ENCODE measurements at regions not wholly inside any gene's neighbourhood (a gene's known extent, or its start where the extent isn't known, plus 50 kb on each side); places are given as distances from the start of the nearest gene placed in this dataset.

DNA sequence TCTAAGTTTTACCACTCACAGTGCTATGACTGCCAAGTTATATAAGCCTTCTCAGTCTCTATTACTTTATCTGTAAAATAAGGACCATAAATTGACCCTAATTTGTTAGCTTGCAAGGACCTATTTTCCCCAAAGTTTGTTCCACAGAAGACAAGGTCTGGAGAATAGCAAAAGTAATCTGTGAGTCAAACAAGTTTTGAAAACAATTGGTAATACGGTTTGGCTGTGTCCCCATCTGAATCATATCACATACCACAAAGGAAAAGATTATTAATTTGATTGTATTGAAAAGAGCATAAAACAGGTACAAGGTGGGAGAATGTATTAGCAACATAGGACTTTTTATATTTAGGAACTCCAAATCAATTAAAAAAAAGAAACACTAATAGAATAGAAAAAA, 124.0 kb upstream of the TARS1 start:
- Histone ChIP-seq H3K9me3 (ENCODE audit: control insufficient read depth, low read depth, low read length) (no peaks in the 10 kb centered on the region), H3K4me3 (ENCODE audit: low read length) (no peak overlapping the region), H3K36me3 (ENCODE audit: control insufficient read depth, low read depth, low read length) (no peaks in the 10 kb centered on the region), H3K27ac (ENCODE audit: low read length) (no peak overlapping the region), H3K9ac (ENCODE audit: low read length) (no peak overlapping the region), H3K4me1 (ENCODE audit: control insufficient read depth, low read depth, low read length) (peaks cover 6% of the 10 kb centered on the region), H3K27me3 (ENCODE audit: control insufficient read depth, insufficient read depth, low read length) (no peaks in the 10 kb centered on the region)

DNA sequence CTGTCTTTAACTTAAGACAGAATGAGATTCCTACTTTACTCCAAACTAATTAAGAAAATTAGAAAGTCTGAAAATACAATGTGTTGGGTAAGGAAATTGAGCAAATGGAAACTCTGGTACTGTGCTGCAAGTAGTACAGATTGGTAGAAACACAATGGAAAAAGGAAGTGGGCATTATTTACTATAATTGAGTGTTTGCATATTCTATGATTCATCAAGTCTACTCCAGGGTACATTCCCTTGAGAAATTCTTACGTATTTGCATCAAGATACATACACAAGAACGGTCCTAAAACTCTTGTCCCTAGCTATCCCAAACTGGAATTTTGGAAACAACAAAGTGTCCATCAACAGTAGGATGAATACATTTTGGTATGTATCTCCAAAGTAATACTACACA, 123.5 kb upstream of the TARS1 start:
- H3K27ac ChIP-seq (ENCODE audit: low read length) = no peak overlapping the region

DNA sequence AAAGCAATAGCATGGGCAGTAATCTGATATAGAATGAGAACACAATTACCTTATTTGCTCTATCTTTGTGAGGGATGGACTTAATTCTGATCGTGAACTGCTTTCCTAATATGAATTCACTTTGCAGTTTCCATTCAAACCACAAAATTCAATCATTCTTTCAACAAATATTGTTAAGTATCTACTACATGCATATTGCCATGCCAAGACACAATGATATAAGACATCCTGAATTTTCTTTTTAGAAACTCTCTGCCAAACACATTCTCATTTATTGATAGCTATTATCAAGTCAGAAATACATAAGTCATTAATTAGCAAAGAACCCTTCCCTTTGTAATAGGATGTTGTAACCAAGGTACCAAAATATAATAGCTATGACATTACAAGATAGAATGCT, 121.6 kb upstream of the TARS1 start:
- no peak overlapping the region for H3K4me3 ChIP-seq (ENCODE audit: low read length)
- H3K27me3 ChIP-seq (ENCODE audit: control insufficient read depth, insufficient read depth, low read length) = no peaks in the 10 kb centered on the region
- peaks cover 6% of the 10 kb centered on the region for H3K4me1 ChIP-seq (ENCODE audit: control insufficient read depth, low read depth, low read length)
- no peak overlapping the region for H3K9ac ChIP-seq (ENCODE audit: low read length)
- H3K9me3 ChIP-seq (ENCODE audit: control insufficient read depth, low read depth, low read length) = no peaks in the 10 kb centered on the region
- no peak overlapping the region for H3K27ac ChIP-seq (ENCODE audit: low read length)
- no peaks in the 10 kb centered on the region for H3K36me3 ChIP-seq (ENCODE audit: control insufficient read depth, low read depth, low read length)

More for the DNA sequence above, 123.5 kb upstream of the TARS1 start:
- H3K9me3 ChIP-seq (ENCODE audit: control insufficient read depth, low read depth, low read length) = no peaks in the 10 kb centered on the region
- H3K36me3 ChIP-seq (ENCODE audit: control insufficient read depth, low read depth, low read length) = no peaks in the 10 kb centered on the region
- peaks cover 6% of the 10 kb centered on the region for H3K4me1 ChIP-seq (ENCODE audit: control insufficient read depth, low read depth, low read length)
- H3K9ac ChIP-seq (ENCODE audit: low read length) = no peak overlapping the region
- H3K27me3 ChIP-seq (ENCODE audit: control insufficient read depth, insufficient read depth, low read length) = no peaks in the 10 kb centered on the region
- no peak overlapping the region for H3K4me3 ChIP-seq (ENCODE audit: low read length)

DNA sequence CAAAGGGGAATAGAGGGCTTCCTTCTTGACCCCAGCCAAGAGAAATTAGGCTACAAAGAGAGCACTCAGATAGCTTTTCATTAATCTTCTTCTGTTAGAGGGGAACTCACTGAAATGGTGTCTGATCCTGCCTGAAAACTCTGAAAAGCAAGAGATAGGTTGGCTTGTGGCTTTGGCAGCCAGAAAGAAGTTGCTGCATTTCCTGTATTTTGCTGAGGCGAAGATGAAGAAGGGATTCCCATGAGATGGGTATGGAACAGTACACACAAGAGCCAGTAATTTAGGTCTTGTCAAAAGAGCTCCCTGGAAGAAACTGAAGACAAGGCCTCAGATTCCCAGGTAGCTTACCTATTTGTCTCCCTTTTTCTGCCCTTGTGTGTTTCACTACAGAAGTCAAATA, 120.9 kb upstream of the TARS1 start:
- H3K4me1 ChIP-seq (ENCODE audit: control insufficient read depth, low read depth, low read length) = peaks cover 6% of the 10 kb centered on the region
- H3K9me3 ChIP-seq (ENCODE audit: control insufficient read depth, low read depth, low read length) = no peaks in the 10 kb centered on the region
- no peaks in the 10 kb centered on the region for H3K27me3 ChIP-seq (ENCODE audit: control insufficient read depth, insufficient read depth, low read length)
- H3K4me3 ChIP-seq (ENCODE audit: low read length) = no peak overlapping the region
- no peak overlapping the region for H3K27ac ChIP-seq (ENCODE audit: low read length)
- no peak overlapping the region for H3K9ac ChIP-seq (ENCODE audit: low read length)
- no peaks in the 10 kb centered on the region for H3K36me3 ChIP-seq (ENCODE audit: control insufficient read depth, low read depth, low read length)

DNA sequence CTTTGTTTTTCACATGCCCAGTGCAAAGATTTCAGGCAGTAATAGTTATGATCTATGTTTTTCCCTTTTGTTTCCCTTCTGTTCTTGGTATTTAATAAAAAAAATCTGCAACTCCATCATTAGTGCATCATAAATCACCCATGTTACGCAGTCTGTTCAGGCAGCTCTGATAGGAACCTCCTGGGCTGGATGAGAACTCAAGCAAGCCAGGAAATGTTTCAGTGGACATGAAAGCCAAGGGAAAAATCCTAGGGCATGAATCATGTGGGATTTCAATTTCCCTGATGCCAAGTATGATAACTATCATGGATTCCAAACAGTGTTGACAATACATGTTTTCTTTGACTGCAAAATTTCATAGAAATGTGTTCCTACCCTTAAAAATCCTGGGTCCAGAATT, 119.7 kb upstream of the TARS1 start:
- H3K27ac ChIP-seq (ENCODE audit: low read length) = no peak overlapping the region
- H3K4me3 ChIP-seq (ENCODE audit: low read length) = no peak overlapping the region
- H3K9ac ChIP-seq (ENCODE audit: low read length) = no peak overlapping the region
- no peaks in the 10 kb centered on the region for H3K9me3 ChIP-seq (ENCODE audit: control insufficient read depth, low read depth, low read length)
- no peaks in the 10 kb centered on the region for H3K36me3 ChIP-seq (ENCODE audit: control insufficient read depth, low read depth, low read length)
- no peaks in the 10 kb centered on the region for H3K27me3 ChIP-seq (ENCODE audit: control insufficient read depth, insufficient read depth, low read length)
- peaks cover 6% of the 10 kb centered on the region for H3K4me1 ChIP-seq (ENCODE audit: control insufficient read depth, low read depth, low read length)

DNA sequence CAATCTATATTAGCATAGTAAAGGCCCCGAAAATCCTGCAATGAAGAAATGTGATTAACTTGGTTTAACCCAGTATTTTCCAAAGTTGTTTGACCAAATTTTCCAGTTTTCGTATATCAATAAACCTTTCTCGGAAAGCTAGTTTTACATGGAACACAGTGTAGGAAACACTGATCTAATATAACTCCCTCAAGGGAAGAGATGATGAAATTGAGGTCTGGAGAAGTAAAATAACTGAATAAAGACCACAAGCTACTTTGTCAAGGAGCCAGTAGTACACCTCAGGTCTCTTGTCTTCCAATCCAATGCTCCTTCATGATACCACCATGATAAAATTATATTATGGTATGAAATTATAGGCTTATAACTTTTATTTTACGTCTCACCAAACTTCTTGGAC, 118.1 kb upstream of the TARS1 start:
- Histone ChIP-seq H3K9me3 (ENCODE audit: control insufficient read depth, low read depth, low read length) (no peaks in the 10 kb centered on the region), H3K27ac (ENCODE audit: low read length) (no peak overlapping the region), H3K36me3 (ENCODE audit: control insufficient read depth, low read depth, low read length) (no peaks in the 10 kb centered on the region), H3K27me3 (ENCODE audit: control insufficient read depth, insufficient read depth, low read length) (no peaks in the 10 kb centered on the region), H3K9ac (ENCODE audit: low read length) (no peak overlapping the region), H3K4me1 (ENCODE audit: control insufficient read depth, low read depth, low read length) (peaks cover 6% of the 10 kb centered on the region), H3K4me3 (ENCODE audit: low read length) (no peak overlapping the region)

DNA sequence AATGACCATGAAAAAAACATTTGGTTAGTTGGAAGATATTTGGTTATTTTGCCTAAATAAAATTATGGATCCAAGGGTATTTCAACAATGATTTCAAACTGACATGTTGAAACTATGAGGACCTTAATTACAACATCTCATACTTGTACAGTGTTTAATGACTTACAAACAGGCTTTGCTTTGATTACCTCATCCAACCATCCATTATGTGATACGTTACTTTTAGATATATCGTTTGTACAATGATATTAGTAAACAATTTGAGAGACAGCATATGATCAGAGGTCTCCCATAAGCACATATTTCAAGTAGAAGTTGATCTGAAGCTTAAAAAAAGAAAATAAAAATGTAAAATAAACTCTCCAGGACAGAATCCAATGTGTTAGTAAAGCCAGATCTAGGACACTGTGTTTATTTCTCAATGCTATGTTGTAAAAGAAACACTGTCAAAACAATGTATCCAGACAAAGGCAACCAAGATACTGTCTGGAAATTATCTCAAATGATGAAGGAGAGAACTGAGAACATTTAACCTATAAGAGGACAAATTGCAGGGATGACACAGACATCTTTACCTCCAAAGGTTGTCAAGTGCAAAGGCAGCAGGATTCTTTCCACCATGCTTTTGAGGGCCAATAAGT, 116.0 kb upstream of the TARS1 start:
- H3K4me1 ChIP-seq (ENCODE audit: control insufficient read depth, low read depth, low read length) = no peaks in the 10 kb centered on the region

DNA sequence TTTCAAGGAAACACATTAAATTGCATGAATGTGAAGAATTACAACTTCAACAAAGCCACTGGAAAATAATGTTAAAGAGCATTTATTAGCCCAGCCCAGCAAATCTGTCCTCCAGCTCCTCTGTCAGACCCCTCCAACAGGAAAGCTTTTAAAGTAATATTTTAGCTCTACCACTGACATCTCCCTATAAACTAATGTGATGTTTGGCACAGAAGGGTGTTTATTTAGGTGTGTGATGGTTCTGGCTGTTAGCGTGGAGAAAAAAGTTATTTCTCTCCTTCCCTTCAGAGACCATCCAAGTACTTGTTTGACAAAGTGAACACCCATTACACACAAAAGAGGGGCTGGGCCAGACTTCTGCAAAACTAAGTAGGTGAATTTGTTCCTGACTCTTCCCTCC, 111.9 kb upstream of the TARS1 start:
- no peak overlapping the region for H3K27ac ChIP-seq (ENCODE audit: low read length)
- H3K9me3 ChIP-seq (ENCODE audit: control insufficient read depth, low read depth, low read length) = no peaks in the 10 kb centered on the region
- no peaks in the 10 kb centered on the region for H3K4me1 ChIP-seq (ENCODE audit: control insufficient read depth, low read depth, low read length)
- no peaks in the 10 kb centered on the region for H3K36me3 ChIP-seq (ENCODE audit: control insufficient read depth, low read depth, low read length)
- no peak overlapping the region for H3K4me3 ChIP-seq (ENCODE audit: low read length)
- H3K9ac ChIP-seq (ENCODE audit: low read length) = no peak overlapping the region
- no peaks in the 10 kb centered on the region for H3K27me3 ChIP-seq (ENCODE audit: control insufficient read depth, insufficient read depth, low read length)

More for the DNA sequence above, 116.0 kb upstream of the TARS1 start:
- Histone ChIP-seq H3K9ac (ENCODE audit: low read length) (no peak overlapping the region), H3K27ac (ENCODE audit: low read length) (no peak overlapping the region), H3K9me3 (ENCODE audit: control insufficient read depth, low read depth, low read length) (no peaks in the 10 kb centered on the region), H3K27me3 (ENCODE audit: control insufficient read depth, insufficient read depth, low read length) (no peaks in the 10 kb centered on the region), H3K4me3 (ENCODE audit: low read length) (no peak overlapping the region), H3K36me3 (ENCODE audit: control insufficient read depth, low read depth, low read length) (no peaks in the 10 kb centered on the region)

DNA sequence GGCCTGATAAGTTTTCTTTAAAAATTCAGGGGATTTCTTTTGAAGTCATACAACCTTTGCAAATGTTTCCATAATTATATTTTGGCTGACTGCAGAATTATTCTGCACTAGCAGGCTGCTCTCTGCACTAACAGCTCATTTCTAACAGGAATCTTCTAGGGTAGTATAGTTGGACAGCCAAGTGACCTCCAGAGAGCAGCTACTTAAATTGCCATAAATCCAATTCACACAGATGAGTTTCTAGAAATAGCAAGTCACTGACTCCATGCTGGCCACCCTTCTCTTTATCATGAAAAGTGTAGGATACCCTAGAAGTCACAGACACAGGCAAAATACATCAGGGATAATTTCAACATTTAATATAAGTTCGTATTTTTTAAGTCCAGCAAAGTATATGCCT, 110.9 kb upstream of the TARS1 start:
- Histone ChIP-seq H3K4me1 (ENCODE audit: control insufficient read depth, low read depth, low read length) (no peaks in the 10 kb centered on the region), H3K27ac (ENCODE audit: low read length) (no peak overlapping the region), H3K36me3 (ENCODE audit: control insufficient read depth, low read depth, low read length) (no peaks in the 10 kb centered on the region), H3K4me3 (ENCODE audit: low read length) (no peak overlapping the region), H3K9me3 (ENCODE audit: control insufficient read depth, low read depth, low read length) (no peaks in the 10 kb centered on the region), H3K27me3 (ENCODE audit: control insufficient read depth, insufficient read depth, low read length) (no peaks in the 10 kb centered on the region), H3K9ac (ENCODE audit: low read length) (no peak overlapping the region)

DNA sequence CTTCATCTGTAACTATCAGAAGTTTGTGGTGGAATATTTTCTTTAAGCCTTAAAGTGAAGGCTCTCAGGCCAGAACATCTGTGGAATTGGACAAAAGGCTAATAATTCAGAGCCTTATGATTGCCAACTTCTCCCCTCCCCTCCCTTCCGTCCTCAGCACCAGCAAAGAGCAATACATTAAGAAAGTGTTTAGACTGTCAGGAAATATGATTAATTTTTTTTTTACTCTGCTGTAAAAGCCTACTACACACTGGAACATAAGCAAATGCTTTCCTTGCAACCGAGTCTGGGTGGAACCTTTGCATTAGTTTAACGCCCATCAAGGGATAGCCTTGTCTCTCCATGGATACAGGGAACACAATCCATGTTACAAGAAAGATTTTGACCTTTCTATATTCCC, 110.3 kb upstream of the TARS1 start:
- no peak overlapping the region for H3K27ac ChIP-seq (ENCODE audit: low read length)
- H3K27me3 ChIP-seq (ENCODE audit: control insufficient read depth, insufficient read depth, low read length) = no peaks in the 10 kb centered on the region
- H3K4me1 ChIP-seq (ENCODE audit: control insufficient read depth, low read depth, low read length) = no peaks in the 10 kb centered on the region
- no peaks in the 10 kb centered on the region for H3K9me3 ChIP-seq (ENCODE audit: control insufficient read depth, low read depth, low read length)
- no peak overlapping the region for H3K9ac ChIP-seq (ENCODE audit: low read length)
- no peak overlapping the region for H3K4me3 ChIP-seq (ENCODE audit: low read length)
- H3K36me3 ChIP-seq (ENCODE audit: control insufficient read depth, low read depth, low read length) = no peaks in the 10 kb centered on the region

DNA sequence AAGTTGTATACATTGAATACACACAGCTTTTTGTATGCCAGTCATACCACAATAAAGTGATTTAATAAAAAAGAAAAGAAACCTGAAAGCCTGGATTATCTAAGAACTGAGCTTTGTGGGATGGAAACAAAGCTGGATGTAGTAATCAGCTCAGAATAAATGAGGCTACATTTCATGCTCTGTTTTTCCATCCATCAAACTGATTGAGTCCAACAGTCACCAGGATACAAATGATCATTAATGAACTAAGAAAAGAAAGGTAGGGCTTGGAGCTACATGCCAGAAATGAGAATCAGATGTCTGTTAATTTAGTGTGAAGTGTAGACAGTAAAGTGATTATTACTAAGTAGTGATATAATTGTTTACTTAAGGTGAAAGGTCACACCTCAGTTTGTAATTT, 109.8 kb upstream of the TARS1 start:
- Histone ChIP-seq H3K36me3 (ENCODE audit: control insufficient read depth, low read depth, low read length) (no peaks in the 10 kb centered on the region), H3K4me3 (ENCODE audit: low read length) (no peak overlapping the region), H3K27ac (ENCODE audit: low read length) (no peak overlapping the region), H3K9me3 (ENCODE audit: control insufficient read depth, low read depth, low read length) (no peaks in the 10 kb centered on the region), H3K4me1 (ENCODE audit: control insufficient read depth, low read depth, low read length) (no peaks in the 10 kb centered on the region), H3K27me3 (ENCODE audit: control insufficient read depth, insufficient read depth, low read length) (no peaks in the 10 kb centered on the region), H3K9ac (ENCODE audit: low read length) (no peak overlapping the region)

DNA sequence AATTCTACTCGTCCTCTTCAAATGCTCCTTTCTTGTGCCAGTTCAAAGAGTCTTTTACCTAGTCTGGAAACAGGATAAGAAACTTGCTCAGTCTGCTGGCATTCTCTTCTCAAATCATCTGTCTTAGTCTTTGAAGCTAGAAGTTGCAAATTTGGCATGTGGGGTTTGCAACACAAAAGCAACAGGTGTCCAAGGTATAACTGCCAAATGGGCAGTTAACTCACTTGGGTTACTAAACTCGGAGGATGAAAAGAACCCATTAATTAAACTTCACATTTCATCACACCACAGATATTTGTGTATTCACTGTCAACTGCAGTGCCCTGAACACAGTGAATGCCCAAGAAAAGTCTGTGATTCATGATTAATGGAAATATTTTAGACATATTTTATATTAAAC, 108.0 kb upstream of the TARS1 start:
- Histone ChIP-seq H3K9me3 (ENCODE audit: control insufficient read depth, low read depth, low read length) (no peaks in the 10 kb centered on the region), H3K4me1 (ENCODE audit: control insufficient read depth, low read depth, low read length) (peaks cover 2% of the 10 kb centered on the region), H3K27ac (ENCODE audit: low read length) (no peak overlapping the region), H3K36me3 (ENCODE audit: control insufficient read depth, low read depth, low read length) (no peaks in the 10 kb centered on the region), H3K4me3 (ENCODE audit: low read length) (no peak overlapping the region), H3K27me3 (ENCODE audit: control insufficient read depth, insufficient read depth, low read length) (no peaks in the 10 kb centered on the region), H3K9ac (ENCODE audit: low read length) (no peak overlapping the region)
